ENCODE measurements at regions not wholly inside any gene's neighbourhood (a gene's known extent, or its start where the extent isn't known, plus 50 kb on each side); places are given as distances from the start of the nearest gene placed in this dataset.

- TF ChIP-seq CTCF (IDR thresholded peaks at IDR 0.05): no peak
- no peak for DNase-seq (ENCODE audit: low spot score)
- ATAC-seq (ENCODE audit: low FRiP score): no peak
These were observed 112.5 kb upstream of the CD82 start for GRCh38 chr11:44452827-44453572.

- DNase-seq (ENCODE audit: low spot score): no peak
- ATAC-seq (ENCODE audit: low FRiP score): no peak
- TF ChIP-seq CTCF (IDR thresholded peaks at IDR 0.05): no peak
These were observed 111.6 kb upstream of the CD82 start for GRCh38 chr11:44453871-44454270.

- no peak for DNase-seq (ENCODE audit: low spot score)
- no peak for ATAC-seq (ENCODE audit: low FRiP score)
- no peak for TF ChIP-seq CTCF (IDR thresholded peaks at IDR 0.05)
These were observed 110.8 kb upstream of the CD82 start for GRCh38 chr11:44454666-44455065.

GRCh38 chr11:44456544-44457300 is 108.7 kb upstream of the CD82 start:
- ATAC-seq (ENCODE audit: low FRiP score) (no peak), DNase-seq (ENCODE audit: low spot score) (no peak)
- no peak for TF ChIP-seq CTCF (IDR thresholded peaks at IDR 0.05)

- no peak for ATAC-seq (ENCODE audit: low FRiP score)
- no peak for DNase-seq (ENCODE audit: low spot score)
These were observed 107.6 kb upstream of the CD82 start for GRCh38 chr11:44457862-44458261.

GRCh38 chr11:44463751-44464150 is 101.7 kb upstream of the CD82 start:
- ATAC-seq (ENCODE audit: low FRiP score) (no peak), DNase-seq (ENCODE audit: low spot score) (no peak)
- no peak for TF ChIP-seq CTCF (IDR thresholded peaks at IDR 0.05)

More at GRCh38 chr11:44457862-44458261, 107.6 kb upstream of the CD82 start:
- no peak for TF ChIP-seq CTCF (IDR thresholded peaks at IDR 0.05)

- no peak for ATAC-seq (ENCODE audit: low FRiP score)
These were observed 100.7 kb upstream of the CD82 start for GRCh38 chr11:44464741-44465140.

More at GRCh38 chr11:44464741-44465140, 100.7 kb upstream of the CD82 start:
- no peak for TF ChIP-seq CTCF (IDR thresholded peaks at IDR 0.05)
- no peak for DNase-seq (ENCODE audit: low spot score)

Data from omental fat pad (tissue), 3 donors.